PC-9 (cell line): ENCODE measurements at regions not wholly inside any gene's neighbourhood (a gene's known extent, or its start where the extent isn't known, plus 50 kb on each side); places are given as distances from the start of the nearest gene placed in this dataset.

Experiments
- CTCF ChIP-seq: fragments of 200-600 bp; sonication (generic); conservative IDR thresholded peaks from 2 replicates; pipeline ENCODE4 v1.6.1; 2017; ENCODE audit warnings: mixed run types, antibody characterized with exemption, mild to moderate bottlenecking, moderate library complexity
- EZH2 ChIP-seq: fragments of 200-600 bp; sonication (generic); IDR thresholded peaks from 2 replicates; pipeline ENCODE4 v1.8.0; 2017; ENCODE audit warnings: antibody characterized with exemption, low read depth

- TF ChIP-seq CTCF (no peak), EZH2 (no peak)
Observed at GRCh38 chr16:65510850-65511249, 389.0 kb upstream of the CDH11 start.
